ENCODE measurements at regions not wholly inside any gene's neighbourhood (a gene's known extent, or its start where the extent isn't known, plus 50 kb on each side); places are given as distances from the start of the nearest gene placed in this dataset.

DNA sequence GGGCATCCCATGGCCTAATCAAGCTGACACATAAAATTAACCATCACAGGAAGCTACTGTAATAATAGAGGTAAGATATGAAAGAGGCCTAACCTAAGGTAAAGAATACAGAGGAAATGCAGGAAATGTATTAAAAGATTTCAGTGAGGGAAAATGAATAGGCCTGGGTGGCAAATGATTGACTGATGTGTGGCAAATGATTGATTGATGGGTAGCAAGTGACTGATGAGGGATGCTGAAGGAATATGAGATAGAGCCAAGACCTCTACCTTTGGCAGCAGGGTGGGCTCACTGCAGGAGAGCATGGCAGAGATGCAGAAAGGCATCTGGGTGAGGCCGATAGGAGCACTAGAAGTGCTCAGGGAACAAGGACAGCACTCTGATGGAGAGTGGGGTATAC lies 172.9 kb downstream of the KCTD12 start:
- DNase-seq: no peak

DNA sequence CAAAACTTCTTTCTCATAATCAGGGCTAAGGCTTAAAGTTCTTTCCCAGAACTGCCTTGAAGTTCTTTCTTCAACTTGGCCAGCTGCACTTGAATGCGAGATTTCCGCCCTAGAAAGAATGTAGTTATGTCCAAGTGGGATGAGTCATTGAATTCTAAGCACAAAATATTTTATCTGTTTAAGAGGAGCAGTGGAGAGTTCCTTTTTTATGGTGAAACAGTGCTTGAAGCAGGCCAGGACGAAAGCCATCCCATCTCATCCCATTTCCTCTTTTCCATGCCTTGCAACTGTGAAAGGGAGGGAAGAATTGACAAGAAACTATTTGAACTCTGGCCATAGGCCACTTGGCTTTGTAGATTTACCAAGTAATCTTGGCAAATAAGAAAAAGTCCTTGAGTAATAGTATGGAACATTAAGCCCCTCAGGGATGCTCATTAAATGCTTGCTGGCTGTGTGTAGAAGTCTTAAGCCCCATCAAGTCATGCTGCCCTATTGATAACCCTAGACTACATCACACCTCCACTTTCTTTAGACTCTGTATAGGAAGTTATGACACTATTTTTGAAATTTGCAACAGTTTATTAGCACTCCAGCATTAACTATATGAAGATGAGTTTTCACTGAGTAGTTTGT lies 174.5 kb downstream of the KCTD12 start:
- peak in 1 of 56 donors; percentile 8 for DNase-seq

DNA sequence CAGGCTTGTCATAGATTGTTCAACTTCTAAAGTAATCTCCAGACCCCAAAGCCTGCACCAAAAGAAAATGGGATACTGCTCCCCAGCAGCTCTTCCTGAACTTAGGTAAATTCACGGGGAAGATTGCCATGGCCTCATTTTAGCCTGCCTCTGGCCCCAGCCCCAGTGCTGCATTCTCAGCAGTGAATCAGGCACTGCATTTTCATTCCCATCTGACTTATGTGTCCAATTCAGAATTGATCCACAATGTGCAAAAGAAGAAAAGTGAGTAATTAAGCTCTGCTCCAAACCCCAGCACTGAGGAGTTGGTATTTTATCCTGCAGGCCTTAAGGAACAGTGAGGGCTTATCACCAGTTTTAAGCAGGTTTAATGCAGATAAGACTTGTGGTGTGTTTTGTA lies 176.4 kb downstream of the KCTD12 start:
- no peak for DNase-seq

DNA sequence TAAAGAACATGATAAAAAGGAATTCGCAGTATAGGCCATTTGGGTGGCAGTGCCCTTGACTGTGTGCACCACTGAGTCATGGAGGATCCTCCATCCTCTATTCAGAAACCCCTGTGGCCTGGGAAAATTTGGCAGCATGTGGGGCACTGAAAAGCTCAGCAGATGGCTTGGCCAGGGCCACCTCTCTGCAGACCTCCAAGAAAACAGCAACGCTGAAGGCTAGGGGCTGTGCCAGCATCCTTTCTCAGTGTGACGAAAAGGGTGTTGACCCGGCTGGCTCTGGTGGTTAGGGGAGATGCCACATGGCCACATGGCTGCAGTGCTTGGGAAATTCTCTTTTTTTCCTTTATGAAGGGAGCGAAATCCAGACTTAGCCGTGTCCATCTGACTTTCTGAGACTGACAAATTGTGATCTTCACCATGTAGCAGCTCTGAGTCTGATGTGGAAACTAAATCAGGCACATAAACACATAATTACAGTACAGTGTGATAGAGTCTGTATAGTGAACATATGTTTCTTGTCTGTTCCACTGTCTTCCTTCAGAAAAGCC lies 178.0 kb downstream of the KCTD12 start:
- DNase-seq: peak in 24 of 56 donors; percentile 1 to 63 (median 18)

DNA sequence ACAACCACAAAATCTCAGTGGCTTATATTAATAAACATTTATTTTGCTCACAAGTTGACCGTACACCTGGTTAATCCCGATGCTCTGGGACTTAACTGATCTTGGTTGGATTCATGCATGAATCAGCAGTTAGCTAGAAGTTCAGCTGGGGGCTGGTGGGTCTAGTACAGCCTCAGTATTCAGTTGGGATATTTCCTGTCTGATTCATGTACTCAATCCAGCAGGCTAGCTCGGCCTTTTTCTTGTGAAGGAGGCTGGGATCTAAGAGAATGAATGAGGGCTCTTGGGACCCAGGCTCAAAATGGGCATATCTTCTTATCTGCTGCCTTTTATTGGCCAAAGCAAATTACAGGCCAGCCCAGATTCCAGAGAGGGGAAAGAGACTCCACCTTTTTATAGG lies 178.8 kb downstream of the KCTD12 start:
- DNase-seq: no peak

DNA sequence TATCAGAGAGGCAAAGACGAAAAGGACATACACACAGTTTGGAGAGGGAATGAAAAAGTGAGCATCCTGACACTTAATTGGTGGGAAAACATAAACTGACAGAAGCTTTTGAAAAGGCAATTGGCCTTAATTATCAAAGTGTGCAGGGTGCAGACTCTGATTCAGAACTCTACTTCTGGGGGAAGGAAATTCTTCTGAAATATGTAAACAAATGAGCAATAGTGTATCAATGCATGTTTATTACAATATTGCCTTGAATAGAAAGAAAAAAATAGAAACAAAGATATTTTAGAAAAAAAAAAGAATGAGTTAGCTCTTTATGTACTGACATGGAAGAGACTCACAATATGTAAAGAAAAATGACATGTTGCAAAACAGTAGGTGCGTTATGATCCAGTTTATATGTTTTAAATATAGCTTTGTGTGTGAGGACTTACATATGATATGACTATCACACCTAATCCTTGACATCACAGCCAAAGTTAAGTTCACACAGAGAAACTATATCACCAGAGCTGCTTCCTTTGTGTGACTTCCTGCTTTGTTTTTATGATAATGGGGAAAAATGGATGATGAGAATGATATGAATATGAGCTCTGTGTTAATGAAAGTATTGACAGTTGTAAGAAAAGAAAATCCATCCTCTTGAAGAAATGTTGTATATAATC lies 182.4 kb downstream of the KCTD12 start:
- no peak for DNase-seq

DNA sequence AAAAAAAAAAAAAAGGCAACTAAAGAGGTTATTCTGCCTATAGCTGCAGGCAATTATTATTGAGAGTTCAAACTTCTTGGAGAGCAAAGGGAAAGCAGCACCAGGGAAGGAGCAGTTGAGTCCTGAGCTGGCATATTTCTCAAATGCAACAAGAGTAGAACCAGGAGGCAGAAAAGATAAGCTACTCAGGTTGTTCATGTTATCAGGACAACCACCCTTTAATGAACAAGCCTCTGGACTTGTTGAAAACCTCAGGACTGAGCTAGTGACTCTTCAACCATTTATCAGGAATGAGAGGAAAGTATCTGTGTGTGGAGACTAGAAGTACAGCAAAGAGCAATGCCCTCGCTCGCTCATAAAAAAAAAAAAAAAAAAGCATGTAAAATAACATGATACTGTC lies 183.0 kb downstream of the KCTD12 start:
- DNase-seq: no peak

DNA sequence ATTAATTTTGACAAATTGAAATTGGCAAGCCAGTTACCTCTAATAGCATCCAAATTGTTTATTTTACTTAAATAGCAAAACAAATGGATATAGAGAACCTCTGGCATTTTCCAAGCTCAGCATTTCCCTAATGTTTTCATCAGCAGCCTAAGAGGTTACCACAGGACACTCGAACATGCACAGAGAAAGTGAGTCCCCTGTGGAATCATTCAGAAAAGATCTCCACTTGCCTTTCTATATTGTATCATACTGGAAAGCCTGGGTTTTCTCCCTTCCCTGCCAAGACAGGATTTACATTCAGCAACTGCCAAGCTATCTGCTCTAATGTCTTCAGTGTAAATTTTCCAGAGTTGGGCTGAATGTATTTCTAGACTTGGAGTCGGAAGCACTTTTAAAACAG lies 188.9 kb downstream of the KCTD12 start:
- no peak for DNase-seq

DNA sequence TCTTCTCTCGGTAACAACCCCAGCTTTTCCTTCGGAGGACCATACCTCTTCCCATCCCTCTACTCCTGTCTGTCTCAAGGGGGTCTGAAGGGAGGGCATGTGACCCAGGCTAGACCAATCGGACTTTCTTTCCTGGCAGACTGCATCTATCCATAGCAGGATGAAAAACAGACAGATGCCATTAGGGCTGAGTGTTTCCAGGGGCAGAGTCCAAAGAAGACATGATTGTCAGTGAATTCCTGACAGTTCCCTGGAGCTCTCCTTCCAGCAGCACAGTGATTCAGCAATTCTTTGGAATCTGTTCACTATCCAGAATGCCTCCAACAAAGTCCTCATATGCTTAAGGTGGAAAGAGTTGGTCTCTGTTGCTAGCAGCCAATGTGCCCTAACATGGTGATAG lies 189.8 kb downstream of the KCTD12 start:
- DNase-seq: no peak

DNA sequence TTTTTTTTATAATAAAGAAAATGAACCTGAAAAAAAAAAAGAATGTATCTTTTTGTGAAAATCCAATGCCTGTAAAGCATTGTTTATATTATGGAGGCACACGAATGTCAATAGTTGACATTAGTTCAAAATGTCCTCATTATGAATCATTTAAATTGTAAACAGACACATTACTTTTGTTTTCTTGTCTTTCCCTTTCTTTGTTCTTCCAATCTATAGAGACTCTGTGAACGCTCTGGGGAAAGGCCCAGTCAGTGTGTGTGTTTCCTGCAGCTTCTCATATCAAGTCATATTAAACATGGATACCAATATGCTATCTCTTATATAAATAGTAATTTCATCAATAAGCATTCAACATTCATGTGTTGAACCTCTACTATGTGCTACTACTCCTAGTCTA lies 193.1 kb downstream of the KCTD12 start:
- DNase-seq: no peak

DNA sequence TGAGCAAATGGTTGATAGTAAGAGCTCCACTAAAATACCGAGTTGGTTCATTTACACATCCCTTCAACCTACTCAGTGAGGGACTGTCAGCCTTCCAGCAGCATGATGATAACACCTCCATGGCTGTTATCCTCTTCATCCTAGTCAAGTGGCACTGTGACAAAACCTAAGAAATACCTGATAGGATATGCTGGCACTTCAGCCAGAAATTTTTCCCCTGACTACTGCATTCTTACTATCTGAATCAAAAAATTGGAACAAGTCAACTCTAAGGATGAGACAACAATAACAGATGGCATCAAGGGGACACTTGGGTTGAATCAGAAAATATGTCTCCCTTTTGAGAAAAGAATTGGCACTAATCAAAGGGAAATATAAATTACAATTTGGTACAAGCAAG lies 193.9 kb downstream of the KCTD12 start:
- DNase-seq: no peak

DNA sequence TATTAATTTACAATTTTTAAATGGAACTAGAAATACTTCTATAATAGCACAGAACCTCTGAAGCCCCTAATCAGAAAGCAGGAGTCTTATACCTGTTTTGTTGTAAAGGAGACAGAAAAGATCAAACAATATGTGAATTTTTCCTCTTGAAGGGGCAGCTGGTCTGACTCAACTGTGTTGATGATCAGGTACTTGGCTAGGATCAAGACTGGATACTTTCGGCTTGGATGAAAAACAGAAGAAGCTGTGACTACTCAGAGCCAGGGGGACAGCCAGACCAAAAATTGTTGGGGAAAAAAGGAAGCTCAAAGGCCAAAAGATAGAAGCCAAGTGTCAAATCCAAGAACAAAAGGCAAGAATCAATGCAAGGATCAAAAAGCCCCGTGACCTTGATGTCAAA lies 195.6 kb downstream of the KCTD12 start:
- DNase-seq: no peak

DNA sequence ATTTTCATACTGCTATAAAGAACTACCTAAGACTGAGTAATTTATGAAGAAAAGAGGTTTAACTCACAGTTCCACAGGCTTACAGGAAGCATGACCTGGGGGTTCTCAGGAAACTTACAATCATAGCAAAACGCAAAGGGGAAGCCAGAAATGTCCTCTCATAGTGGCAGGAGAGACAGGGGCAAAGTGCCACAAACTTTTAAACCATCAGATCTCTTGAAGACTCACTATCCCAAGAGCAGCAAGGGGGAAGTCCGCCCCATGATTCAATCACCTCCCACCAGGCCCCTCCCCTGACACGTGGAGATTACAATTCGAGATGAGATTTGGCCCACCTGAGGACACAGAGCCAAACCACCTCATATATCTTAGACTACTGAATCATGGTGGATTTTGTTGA lies 198.7 kb downstream of the KCTD12 start:
- no peak for DNase-seq

DNA sequence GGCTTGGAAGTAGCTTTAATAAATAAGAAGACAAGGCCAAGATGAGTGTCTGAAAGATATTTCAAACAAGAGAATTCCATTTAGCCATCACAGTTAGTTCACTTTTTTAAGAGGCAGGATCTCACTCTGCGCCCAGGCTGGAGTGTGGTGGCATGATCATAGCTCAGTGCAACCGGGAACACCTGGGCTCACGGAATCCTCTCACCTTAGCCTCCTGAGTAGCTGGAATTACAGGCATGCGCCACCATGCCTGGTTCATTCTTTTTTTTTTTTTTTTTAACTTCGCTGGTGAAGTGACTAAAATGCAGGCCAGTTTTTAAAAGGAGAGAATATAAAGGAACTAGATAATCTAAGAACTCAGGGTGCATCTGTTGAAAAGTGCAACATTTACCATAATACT lies 200.3 kb downstream of the KCTD12 start:
- DNase-seq: no peak

DNA sequence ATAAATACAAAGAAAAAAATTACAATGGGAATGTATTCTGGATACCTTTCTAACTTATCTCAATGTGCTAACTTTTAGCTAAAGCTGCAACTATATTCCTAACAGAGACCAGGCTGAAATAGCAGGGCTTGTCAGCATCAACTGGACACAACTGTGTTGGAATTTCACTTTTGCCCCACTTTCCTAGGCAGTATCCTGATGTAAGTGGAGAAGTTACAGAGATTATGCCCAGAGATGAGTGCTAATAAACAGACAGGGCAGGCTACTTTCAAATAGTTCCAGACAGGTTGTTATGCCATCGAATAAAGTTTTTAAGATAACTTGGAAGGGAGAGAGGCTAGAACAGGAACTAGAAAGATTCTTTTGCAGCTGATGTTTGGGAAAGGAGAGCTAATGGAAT lies 201.9 kb downstream of the KCTD12 start:
- DNase-seq: no peak

DNA sequence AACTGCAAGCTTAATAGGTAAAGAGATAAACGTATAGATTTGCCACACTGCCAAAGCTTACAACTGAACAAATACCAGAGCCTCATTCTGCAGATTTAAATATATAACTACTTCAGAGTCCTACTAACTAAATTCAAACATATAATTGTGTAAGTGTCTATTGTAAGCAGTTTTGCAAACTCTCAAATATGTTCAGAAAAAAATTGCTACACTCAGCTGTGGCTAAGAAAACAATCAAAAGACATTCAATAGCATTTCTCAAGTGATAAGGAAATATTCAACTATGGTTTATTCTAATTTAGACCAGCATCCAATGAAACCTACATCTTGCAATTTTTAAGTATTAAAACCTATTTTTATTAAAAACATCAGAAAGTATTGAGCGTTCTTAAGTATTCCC lies 202.4 kb downstream of the KCTD12 start:
- DNase-seq: no peak

DNA sequence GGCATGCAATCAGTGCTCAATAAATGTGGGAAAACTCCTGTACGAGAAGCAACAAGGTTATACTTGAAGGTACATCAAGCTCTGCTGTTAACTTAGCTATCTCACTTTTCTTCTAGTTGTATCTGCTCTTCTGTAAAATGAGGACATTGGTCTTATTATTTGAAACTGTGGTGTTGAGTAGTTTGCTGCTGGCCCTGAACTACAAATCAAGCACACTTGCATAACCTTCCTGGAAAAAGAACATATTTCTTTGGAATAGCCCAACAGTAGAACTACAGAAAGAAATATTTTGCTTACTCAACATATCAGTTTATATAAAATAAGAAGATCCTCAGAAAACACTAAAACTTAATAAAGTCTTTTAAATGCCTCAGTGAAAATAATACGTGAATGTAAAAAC lies 203.0 kb downstream of the KCTD12 start:
- DNase-seq: no peak

DNA sequence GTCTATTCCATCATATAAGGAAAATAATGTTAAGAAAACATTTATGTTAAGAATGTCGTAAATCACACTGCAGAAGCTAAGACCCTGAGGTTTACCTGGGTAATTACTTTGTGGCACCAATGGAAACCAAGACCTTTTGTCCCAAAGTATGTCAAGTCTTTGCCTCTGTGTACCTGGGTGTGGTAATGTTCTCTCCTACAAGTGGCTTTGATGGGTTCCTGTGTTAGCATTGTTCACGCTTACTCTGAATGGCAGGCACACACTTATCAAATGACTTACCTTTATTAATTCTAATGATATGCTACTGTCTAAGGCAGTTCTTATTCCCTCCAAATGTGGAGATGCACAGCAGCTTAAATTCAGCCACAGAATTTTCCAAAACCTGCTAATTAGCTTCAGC lies 206.1 kb downstream of the KCTD12 start:
- DNase-seq: no peak

DNA sequence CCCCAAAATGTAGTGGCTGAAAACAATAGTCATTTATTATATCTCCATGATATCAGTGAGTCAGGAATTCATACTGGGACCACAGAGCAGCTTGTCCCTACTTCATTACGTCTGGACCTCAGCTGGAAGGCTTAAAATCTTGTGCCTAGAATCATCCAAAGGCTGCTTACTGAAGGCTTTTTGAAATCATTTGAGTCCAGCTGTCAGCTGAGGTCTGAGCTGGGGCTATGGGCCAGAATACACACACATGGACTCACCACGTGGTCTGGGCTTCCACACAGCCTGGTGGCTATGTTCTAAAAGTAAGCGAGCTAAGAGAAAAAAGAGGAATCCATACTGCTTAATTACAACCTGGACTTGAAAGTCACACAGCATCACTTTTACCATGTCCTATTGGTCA lies 209.2 kb downstream of the KCTD12 start:
- peak in 12 of 56 donors; percentile 0 to 45 (median 6) for DNase-seq

DNA sequence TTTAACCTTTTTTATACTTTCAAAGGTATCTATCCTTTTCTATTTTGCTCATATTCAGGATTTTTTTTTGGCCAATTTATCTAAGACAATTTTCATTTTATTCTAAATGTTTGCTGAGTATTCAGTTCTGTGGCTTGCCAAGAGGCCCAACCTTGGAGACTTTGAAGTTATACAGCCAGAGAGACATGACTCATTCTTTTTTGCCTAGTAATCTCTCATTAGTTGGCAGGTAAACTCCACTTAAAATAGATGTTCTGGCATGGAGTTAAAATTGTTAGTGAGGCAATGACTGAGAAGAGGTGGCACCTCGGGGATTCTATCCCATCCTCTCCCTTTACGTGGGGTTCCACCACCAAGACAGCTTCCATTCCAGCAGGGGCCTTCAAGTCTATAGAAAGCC lies 213.8 kb downstream of the KCTD12 start:
- no peak for DNase-seq

DNA sequence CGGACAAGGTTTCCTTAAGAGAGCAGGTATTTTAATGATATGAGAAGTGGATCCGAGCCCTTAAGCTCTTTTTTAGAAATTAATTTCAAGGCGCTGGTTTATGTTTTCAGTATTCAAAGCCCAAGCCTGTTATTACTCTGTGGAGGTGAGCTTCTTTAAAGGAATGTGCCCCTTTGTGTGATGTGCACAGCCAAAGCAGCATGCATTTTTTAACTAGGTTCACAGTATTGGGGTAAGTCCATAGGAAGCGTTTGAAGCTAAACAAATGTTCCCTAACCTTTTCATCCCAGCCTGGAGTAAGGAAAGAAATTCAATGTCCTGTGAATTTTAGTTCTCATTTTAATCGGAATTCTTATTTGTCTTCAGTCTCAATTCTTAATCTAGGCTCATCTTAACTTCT lies 217.5 kb downstream of the KCTD12 start:
- no peak for DNase-seq

DNA sequence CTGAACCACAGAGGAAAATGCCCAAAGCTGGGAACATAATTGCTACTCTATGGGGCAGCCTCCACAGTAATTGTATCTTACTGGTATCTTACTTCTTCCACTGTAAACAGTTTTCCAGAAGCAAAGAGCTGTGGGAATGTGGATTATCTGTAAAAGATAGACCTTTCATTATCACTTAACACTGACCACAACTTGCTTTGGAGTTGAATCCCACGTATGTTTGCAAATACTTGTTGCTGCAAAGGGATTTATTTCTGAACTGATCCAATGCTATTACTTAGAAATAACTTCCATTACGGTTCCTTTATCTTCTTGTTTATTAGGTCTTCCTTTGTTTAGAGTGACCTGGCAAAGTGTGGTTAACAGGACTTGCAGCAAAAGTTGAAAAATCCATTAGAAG lies 218.1 kb downstream of the KCTD12 start:
- DNase-seq: no peak

DNA sequence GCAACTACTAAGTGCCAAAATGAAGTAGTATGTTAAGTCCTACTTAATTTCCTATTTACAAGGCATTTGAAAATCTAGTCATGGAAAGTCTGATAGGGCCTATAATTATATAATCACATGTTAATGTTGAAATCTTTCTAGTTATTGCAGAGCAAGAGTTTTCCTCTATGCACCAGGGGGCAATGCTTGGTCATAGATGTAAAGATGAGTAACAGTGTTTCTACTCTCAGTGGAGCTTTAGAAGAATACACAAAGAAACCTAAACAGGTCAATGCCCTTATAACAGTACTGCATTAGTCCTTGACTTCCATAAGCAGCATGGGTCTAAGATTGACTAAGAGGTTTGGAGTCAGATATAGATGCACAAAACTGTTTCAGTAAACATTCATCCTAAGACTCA lies 218.7 kb downstream of the KCTD12 start:
- no peak for DNase-seq

Data from amygdala (tissue), 56 donors.